GM23338 (cell line): ENCODE measurements at regions not wholly inside any gene's neighbourhood (a gene's known extent, or its start where the extent isn't known, plus 50 kb on each side); places are given as distances from the start of the nearest gene placed in this dataset.

Experiments used
- ATAC-seq: fragments of 200-7000 bp; cut with Tn5 transposase; 3 replicates; pipeline ENCODE4 v1.9.1; 2020
- DNase-seq: peaks from one replicate; pipeline ENCODE4 v3.0.0-alpha.2; 2015; ENCODE audit warnings: low spot score
- H2AFZ ChIP-seq: fragments of 200-600 bp; sonication (generic); 2 replicates; pipeline ENCODE4 v1.8.0; 2016; ENCODE audit warnings: antibody characterized with exemption, mild to moderate bottlenecking, moderate library complexity
- H3F3A ChIP-seq: fragments of 200-600 bp; sonication (generic); replicated peaks from 2 replicates; pipeline ENCODE4 v1.8.0; 2017; ENCODE audit warnings: antibody characterized with exemption, mixed run types, low read depth
- H3K27ac ChIP-seq: fragments of 200-600 bp; sonication (generic); 2 replicates; pipeline ENCODE4 v1.6.1; 2016; ENCODE audit warnings: low read depth
- H3K27me3 ChIP-seq: fragments of 200-600 bp; sonication (generic); 2 replicates; pipeline ENCODE4 v1.8.0; 2016; ENCODE audit warnings: mild to moderate bottlenecking, mixed run types, moderate library complexity; ENCODE audit not compliant: insufficient read depth
- H3K36me3 ChIP-seq: fragments of 200-600 bp; sonication (generic); 2 replicates; pipeline ENCODE4 v1.8.0; 2016; ENCODE audit warnings: mild to moderate bottlenecking; ENCODE audit not compliant: insufficient read depth
- H3K4me1 ChIP-seq: fragments of 200-600 bp; sonication (generic); 2 replicates; pipeline ENCODE4 v1.8.0; 2016; ENCODE audit warnings: mild to moderate bottlenecking, moderate library complexity; ENCODE audit not compliant: insufficient read depth
- H3K4me2 ChIP-seq: fragments of 200-600 bp; sonication (generic); 2 replicates; pipeline ENCODE4 v1.7.1; 2017; ENCODE audit warnings: mixed run types
- H3K4me3 ChIP-seq: fragments of 200-600 bp; sonication (generic); 2 replicates; pipeline ENCODE4 v1.6.1; 2016; ENCODE audit warnings: mixed run types
- H3K79me2 ChIP-seq: fragments of 200-600 bp; sonication (generic); replicated peaks from 2 replicates; pipeline ENCODE4 v1.8.0; 2017; ENCODE audit warnings: mild to moderate bottlenecking; ENCODE audit not compliant: insufficient read depth
- H3K9me2 ChIP-seq: fragments of 200-600 bp; sonication (generic); 2 replicates; pipeline ENCODE4 v1.8.0; 2017; ENCODE audit not compliant: insufficient read depth
- H4K20me1 ChIP-seq: fragments of 200-600 bp; sonication (generic); replicated peaks from 2 replicates; pipeline ENCODE4 v1.8.0; 2017; ENCODE audit warnings: mild to moderate bottlenecking; ENCODE audit not compliant: insufficient read depth
- H3K27ac Mint-ChIP-seq: 2 replicates; pipeline ENCODE4 v1.8.0; 2020; ENCODE audit warnings: inconsistent platforms, mild to moderate bottlenecking, moderate library complexity, mixed read lengths
- H3K27me3 Mint-ChIP-seq: 3 replicates; pipeline ENCODE4 v1.8.0; 2022; ENCODE audit warnings: low read depth, mild to moderate bottlenecking, moderate library complexity, mixed read lengths, inconsistent platforms; ENCODE audit not compliant: insufficient read depth, poor library complexity
- H3K36me3 Mint-ChIP-seq: 3 replicates; pipeline ENCODE4 v1.8.0; 2021; ENCODE audit warnings: low read depth, mild to moderate bottlenecking, inconsistent platforms, moderate library complexity, mixed read lengths
- H3K4me1 Mint-ChIP-seq: 3 replicates; pipeline ENCODE4 v1.8.0; 2020; ENCODE audit warnings: mild to moderate bottlenecking, inconsistent platforms, mixed read lengths
- H3K4me3 Mint-ChIP-seq: 3 replicates; pipeline ENCODE4 v1.8.0; 2021; ENCODE audit warnings: moderate library complexity, mild to moderate bottlenecking, inconsistent platforms, mixed read lengths
- H3K9me3 Mint-ChIP-seq: 3 replicates; pipeline ENCODE4 v1.8.0; 2020; ENCODE audit warnings: moderate library complexity, mild to moderate bottlenecking, inconsistent platforms, mixed read lengths
- CTCF ChIP-seq, 2 experiments: fragments of 200-600 bp in 1 of 2; sonication (generic) in 1 of 2; conservative IDR thresholded peaks; 2 replicates each; pipeline versions ENCODE4 v1.5.1 to v1.6.1; 2016 to 2017; ENCODE audit warnings: antibody characterized with exemption in 2 of 2, low read depth in 2 of 2, mild to moderate bottlenecking in 2 of 2, moderate library complexity in 1 of 2
- ETS1 ChIP-seq: IDR thresholded peaks from 2 replicates; pipeline ENCODE4 v1.6.1; 2016; ENCODE audit warnings: antibody characterized with exemption
- EZH2 ChIP-seq: fragments of 200-600 bp; sonication (generic); IDR thresholded peaks from one replicate; pipeline ENCODE4 v1.8.0; 2017; ENCODE audit warnings: antibody characterized with exemption, mild to moderate bottlenecking, low read depth; ENCODE audit not compliant: unreplicated experiment
- POLR2AphosphoS5 ChIP-seq: IDR thresholded peaks from 2 replicates; pipeline ENCODE4 v1.6.1; 2016; ENCODE audit warnings: antibody characterized with exemption, low read depth
- REST ChIP-seq: IDR thresholded peaks from one replicate; pipeline ENCODE4 v1.6.1; 2018; ENCODE audit warnings: antibody characterized with exemption; ENCODE audit not compliant: unreplicated experiment
- STAT1 ChIP-seq: IDR thresholded peaks from one replicate; pipeline ENCODE4 v1.6.1; 2016; ENCODE audit warnings: antibody characterized with exemption; ENCODE audit not compliant: unreplicated experiment

- TF ChIP-seq ETS1 (no peak), CTCF (conservative IDR thresholded peaks at IDR 0.05; ENCODE audit: low read depth in 2 of 2) (no peak), EZH2 (no peak)
Measured at GRCh38 chr18:46297124-46297523, 192.9 kb downstream of the HAUS1 start (continued).

GRCh38 chr18:46297621-46298020, 193.4 kb downstream of the HAUS1 start:
- peaks cover 18% of the 10 kb centered on the region for H3K27me3 Mint-ChIP-seq
- H3F3A ChIP-seq, result no peaks in the 10 kb centered on the region

More at GRCh38 chr18:46297621-46298020, 193.4 kb downstream of the HAUS1 start:
- H3K9me2 ChIP-seq, result no peaks in the 10 kb centered on the region
- no peak overlapping the region for H3K27ac ChIP-seq
- H3K36me3 ChIP-seq, result no peaks in the 10 kb centered on the region
- no peaks in the 10 kb centered on the region for H3K27me3 ChIP-seq
- TF ChIP-seq ETS1 (no peak), EZH2 (no peak), REST (no peak), POLR2AphosphoS5 (no peak), STAT1 (no peak)
- H4K20me1 ChIP-seq, result no peaks in the 10 kb centered on the region
- H2AFZ ChIP-seq, result no peak overlapping the region
- Mint-ChIP-seq H3K9me3 (no peaks in the 10 kb centered on the region), H3K4me1 (peaks cover 36% of the 10 kb centered on the region), H3K4me3 (no peak overlapping the region), H3K27ac (no peak overlapping the region), H3K36me3 (no peaks in the 10 kb centered on the region)
- H3K79me2 ChIP-seq, result no peaks in the 10 kb centered on the region
- ATAC-seq (no peak), DNase-seq (no peak)
- no peak overlapping the region for H3K4me3 ChIP-seq
- peaks cover 17% of the 10 kb centered on the region for H3K4me1 ChIP-seq
- no peak overlapping the region for H3K4me2 ChIP-seq
